ENCODE measurements at regions not wholly inside any gene's neighbourhood (a gene's known extent, or its start where the extent isn't known, plus 50 kb on each side); places are given as distances from the start of the nearest gene placed in this dataset.

- no peak for DNase-seq
These were observed 191.7 kb upstream of the TWIST2 start for GRCh38 chr2:238655974-238656722.

- DNase-seq = no peak
These were observed 190.5 kb upstream of the TWIST2 start for GRCh38 chr2:238657132-238658053.

DNA sequence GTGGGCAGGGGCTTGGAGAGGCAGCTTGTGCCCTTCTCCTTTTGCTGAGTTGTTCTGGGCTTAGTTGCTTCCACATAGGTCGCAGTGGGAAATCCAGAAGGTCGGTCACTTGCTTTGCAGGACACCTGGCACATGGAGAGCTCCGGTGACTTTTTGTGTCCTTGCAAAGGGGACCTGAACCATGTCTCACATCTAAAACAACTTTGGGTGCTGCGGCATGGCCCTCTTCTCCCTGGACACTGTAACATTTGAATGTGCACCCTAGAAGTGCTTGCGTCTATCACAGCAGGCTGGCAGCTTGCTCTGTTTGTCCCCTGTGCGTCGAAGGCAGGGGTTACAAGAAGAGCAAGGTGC is 189.9 kb upstream of the TWIST2 start:
- no peak for DNase-seq

- DNase-seq = no peak
These were observed 189.1 kb upstream of the TWIST2 start for GRCh38 chr2:238658820-238659219.

- DNase-seq = no peak
These were observed 188.7 kb upstream of the TWIST2 start for GRCh38 chr2:238659231-238659630.

DNA sequence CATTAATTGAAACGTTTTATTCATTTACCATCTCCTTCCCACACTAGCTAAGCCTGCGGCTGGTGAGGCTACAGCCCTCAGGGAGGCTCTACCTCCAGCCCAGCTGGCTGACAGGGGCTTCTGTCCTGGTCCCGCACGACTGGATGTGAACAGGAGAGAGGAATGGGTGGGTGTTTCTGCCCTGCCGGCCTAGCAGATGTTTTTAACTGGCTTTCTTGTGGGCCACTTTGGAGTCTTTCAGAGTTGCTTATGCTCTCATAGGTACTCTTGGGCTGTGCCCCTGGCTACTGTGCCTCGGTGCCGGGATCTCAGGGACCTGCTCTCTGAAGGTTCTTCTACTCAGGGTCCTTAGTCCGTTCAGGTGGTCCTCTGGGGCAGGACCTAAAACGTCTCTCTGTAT is 184.3 kb upstream of the TWIST2 start:
- no peak for DNase-seq

DNA sequence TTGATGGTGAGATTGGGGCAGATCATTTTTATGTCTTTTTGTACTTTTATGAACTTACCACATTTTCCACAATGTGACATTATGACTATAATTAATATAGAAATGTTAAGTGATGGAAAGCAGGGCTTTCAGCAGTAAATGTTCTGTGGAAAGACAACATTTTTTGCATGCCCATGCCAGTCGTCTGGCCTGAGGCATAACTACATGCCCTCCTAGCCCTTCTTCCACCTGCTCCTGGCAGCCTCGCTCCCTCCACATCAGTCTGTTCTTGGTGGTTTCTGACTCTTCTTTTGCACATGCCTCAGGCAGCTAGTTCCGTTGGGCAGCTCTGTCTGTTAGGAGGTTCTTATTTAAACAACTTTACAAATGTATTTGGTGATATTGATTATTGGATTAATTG is 182.0 kb upstream of the TWIST2 start:
- no peak for DNase-seq

DNA sequence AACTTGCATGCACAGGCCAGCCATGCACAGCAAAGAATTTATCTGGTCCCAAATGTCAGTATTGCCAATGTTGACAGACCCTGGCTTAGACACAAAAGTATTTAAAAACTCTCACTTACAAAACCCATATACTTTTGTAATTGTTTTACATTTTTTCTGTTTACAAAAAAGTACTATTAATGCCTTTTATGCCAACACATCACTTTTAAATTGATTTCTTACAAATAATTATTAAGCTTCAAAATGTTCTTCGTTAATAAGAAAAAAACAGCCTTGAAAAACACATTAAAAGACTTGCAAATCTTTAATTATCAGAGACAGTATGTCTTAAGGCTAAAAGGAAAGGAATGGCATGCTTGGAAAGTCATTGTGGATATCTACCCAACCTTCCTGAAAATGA is 181.3 kb upstream of the TWIST2 start:
- DNase-seq = no peak

DNA sequence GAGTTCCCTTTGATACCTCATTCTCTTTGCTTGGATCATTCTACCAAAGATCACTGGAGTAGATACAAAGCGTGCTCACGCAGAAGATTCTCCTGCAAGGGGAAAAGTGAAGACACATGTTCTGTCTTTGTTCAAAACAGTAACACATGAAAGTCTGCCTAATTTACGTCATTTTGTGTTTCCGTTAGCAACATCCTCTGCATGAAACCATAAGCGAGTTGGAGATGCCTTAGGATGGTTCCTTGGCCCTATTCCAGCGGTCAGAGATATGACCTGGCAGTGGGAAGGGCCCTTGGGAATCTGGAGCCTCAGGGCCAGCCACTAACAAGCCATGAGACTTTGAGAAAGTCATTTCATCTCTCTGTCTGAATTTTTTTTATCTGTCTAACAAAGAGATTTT is 180.9 kb upstream of the TWIST2 start:
- DNase-seq = no peak

GRCh38 chr2:238667639-238668038 is 180.2 kb upstream of the TWIST2 start:
- DNase-seq = no peak

GRCh38 chr2:238668426-238668825 is 179.5 kb upstream of the TWIST2 start:
- no peak for DNase-seq

GRCh38 chr2:238669046-238669445 is 178.8 kb upstream of the TWIST2 start:
- no peak for DNase-seq

- no peak for DNase-seq
These were observed 178.3 kb upstream of the TWIST2 start for GRCh38 chr2:238669581-238670080.

DNA sequence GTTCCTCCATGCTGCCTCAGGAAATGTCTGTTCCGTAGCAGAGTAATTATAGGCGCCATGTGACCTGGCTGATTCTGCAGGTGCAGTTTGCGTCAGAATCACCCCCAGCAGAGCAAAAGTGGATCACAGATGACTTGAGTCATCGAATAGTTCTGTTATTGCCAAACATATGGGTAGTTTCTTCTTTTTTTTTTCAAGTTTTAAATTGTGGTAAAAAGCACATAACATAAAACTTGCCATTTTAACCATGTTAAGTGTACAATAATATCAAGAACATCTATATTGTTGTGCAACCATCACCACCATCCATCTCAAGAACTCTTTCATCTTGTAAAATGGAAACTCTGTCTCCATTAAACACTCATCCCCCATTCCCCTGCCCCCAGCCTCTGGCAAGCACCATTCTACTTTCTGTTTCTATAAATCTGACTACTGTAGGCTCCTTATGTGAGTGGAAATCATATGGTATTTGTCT is 177.7 kb upstream of the TWIST2 start:
- no peak for DNase-seq

DNA sequence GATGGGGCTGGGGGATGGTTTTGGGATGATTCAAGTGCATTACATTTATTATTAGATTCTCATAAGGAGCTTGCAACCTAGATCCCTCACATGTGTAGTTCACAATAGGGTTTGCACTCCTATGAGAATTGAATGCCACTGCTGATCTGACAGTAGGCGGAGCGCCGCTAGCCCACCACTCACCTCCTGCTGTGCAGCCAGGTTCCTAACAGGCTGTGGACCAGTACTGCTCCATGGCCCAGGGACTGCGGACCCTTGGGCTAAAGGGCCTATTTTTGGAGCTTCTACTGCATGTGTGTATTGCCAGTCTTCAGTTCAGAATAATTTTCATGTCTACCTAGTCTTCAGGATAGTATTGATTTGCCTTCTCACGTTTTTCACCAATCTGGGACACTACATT is 165.3 kb upstream of the TWIST2 start:
- DNase-seq = no peak

DNA sequence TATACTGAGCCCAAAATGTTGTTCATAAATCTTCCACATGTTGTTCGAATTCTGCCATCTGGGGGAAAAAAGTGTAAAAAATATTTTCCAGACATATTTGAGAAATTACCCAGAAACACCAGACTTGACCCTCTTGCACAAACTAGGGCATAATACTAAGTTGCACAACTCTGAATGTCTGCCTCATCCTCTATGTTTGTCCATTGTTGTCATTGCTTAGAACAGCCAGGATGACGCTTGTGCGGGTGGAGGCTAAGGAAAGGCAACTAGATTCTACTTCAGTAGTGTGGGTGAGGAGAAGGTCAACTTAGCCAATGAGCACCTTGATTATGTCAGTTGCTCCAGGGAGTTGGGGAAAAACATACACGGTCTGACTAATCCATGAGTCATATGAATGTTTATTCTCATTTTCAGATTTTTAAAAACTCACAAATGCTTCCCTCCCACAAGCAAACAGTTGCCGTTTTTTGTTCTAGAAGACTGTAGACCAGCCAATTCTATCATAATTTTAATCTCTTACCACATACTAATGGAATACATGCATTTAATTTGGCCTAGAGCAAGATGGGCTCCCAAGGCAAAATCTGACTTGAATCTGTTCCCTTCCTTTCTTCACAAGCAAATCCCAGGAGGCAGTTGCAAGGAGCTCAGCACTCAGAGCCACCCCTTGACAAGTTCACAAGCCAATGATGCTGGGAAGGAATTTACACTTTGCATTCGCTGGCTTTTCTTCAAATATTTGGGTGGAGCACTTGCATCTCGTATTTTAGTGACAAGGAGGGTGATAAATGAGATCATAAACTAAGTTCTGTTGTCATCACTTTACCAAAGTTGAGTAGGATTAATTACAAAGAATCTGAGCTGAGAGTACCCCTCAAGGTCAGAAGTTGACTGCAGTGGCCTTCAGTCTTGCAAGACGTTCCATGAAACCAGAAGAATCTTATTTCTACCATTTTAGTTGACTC is 163.2 kb upstream of the TWIST2 start:
- no peak for DNase-seq

- DNase-seq = no peak
These were observed 162.6 kb upstream of the TWIST2 start for GRCh38 chr2:238685327-238685709.

DNA sequence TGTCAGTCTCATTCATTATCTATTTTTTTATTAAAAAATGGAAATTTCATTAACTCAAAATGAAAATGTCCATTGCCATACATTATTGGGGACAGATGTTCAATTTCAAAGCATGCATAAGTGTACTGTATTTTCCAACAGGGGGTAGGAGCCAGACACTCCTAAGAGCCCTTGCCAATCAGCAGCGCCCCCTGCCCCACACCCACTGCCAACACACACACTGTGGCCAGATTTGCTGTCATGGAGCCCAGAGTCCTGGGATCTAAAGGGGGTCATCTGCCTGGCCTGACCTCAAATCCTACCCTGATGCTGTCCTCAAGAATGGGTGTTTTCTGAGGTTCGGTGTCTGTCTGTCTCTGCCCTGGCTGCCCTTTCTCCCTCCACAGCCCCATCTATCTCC is 162.2 kb upstream of the TWIST2 start:
- DNase-seq = no peak

GRCh38 chr2:238686223-238686622 is 161.7 kb upstream of the TWIST2 start:
- no peak for DNase-seq

GRCh38 chr2:238688193-238689153 is 159.4 kb upstream of the TWIST2 start:
- no peak for DNase-seq

GRCh38 chr2:238689331-238689730 is 158.6 kb upstream of the TWIST2 start:
- DNase-seq = no peak

Data from right hindlimb (tissue), 1 donor.